Loucy (cell line): ENCODE measurements at regions not wholly inside any gene's neighbourhood (a gene's known extent, or its start where the extent isn't known, plus 50 kb on each side); places are given as distances from the start of the nearest gene placed in this dataset.

Source experiments
- H2AFZ ChIP-seq: fragments of 200-600 bp; sonication (generic); 2 replicates; pipeline ENCODE4 v1.6.0; 2016; ENCODE audit warnings: antibody characterized with exemption, mild to moderate bottlenecking, low read length, moderate library complexity
- H3F3A ChIP-seq: fragments of 200-600 bp; 2 replicates; pipeline ENCODE4 v1.6.0; 2016; ENCODE audit warnings: antibody characterized with exemption, low read depth, mild to moderate bottlenecking
- H3K27me3 ChIP-seq: fragments of 200-600 bp; sonication (generic); 2 replicates; pipeline ENCODE4 v1.6.1; 2014; ENCODE audit warnings: low read length, mild to moderate bottlenecking; ENCODE audit not compliant: insufficient read depth, poor library complexity, severe bottlenecking
- H3K36me3 ChIP-seq: fragments of 200-600 bp; sonication (generic); 2 replicates; pipeline ENCODE4 v1.6.1; 2016; ENCODE audit warnings: low read length; ENCODE audit not compliant: insufficient read depth
- H3K4me1 ChIP-seq: fragments of 200-600 bp; sonication (generic); 2 replicates; pipeline ENCODE4 v1.5.1; 2014; ENCODE audit warnings: low read length, mild to moderate bottlenecking; ENCODE audit not compliant: insufficient read depth, poor library complexity, severe bottlenecking
- H3K4me2 ChIP-seq: fragments of 200-600 bp; sonication (generic); 2 replicates; pipeline ENCODE4 v1.6.0; 2014; ENCODE audit warnings: antibody characterized with exemption, low read length, low read depth, mild to moderate bottlenecking; ENCODE audit not compliant: poor library complexity, severe bottlenecking
- H3K4me3 ChIP-seq: fragments of 200-600 bp; sonication (generic); 2 replicates; pipeline ENCODE4 v1.5.1; 2014; ENCODE audit warnings: low read length, mild to moderate bottlenecking, mixed read lengths; ENCODE audit not compliant: poor library complexity, severe bottlenecking
- H3K79me2 ChIP-seq: fragments of 200-600 bp; sonication (generic); 2 replicates; pipeline ENCODE4 v1.6.1; 2014; ENCODE audit warnings: low read length; ENCODE audit not compliant: insufficient read depth
- H3K9ac ChIP-seq: fragments of 200-600 bp; sonication (generic); 2 replicates; pipeline ENCODE4 v1.6.0; 2014; ENCODE audit warnings: mild to moderate bottlenecking, low read depth, low read length, moderate library complexity; ENCODE audit not compliant: poor library complexity, severe bottlenecking
- H3K9me2 ChIP-seq: fragments of 200-600 bp; sonication (generic); replicated peaks from 2 replicates; pipeline ENCODE4 v1.6.1; 2016; ENCODE audit warnings: low read depth, low read length, mixed read lengths
- H3K9me3 ChIP-seq: fragments of 200-600 bp; sonication (generic); 2 replicates; pipeline ENCODE4 v1.6.1; 2014; ENCODE audit warnings: mild to moderate bottlenecking, antibody characterized with exemption, low read length, low read depth; ENCODE audit not compliant: insufficient read depth
- H4K20me1 ChIP-seq: fragments of 200-600 bp; sonication (generic); 2 replicates; pipeline ENCODE4 v1.6.0; 2014; ENCODE audit warnings: antibody characterized with exemption, low read length, mild to moderate bottlenecking; ENCODE audit not compliant: insufficient read depth, poor library complexity, severe bottlenecking
- CTCF ChIP-seq: fragments of 200-600 bp; sonication (generic); conservative IDR thresholded peaks from 2 replicates; pipeline ENCODE4 v1.5.1; 2014; ENCODE audit warnings: mild to moderate bottlenecking, antibody characterized with exemption, low read length
- EZH2phosphoT487 ChIP-seq: fragments of 200-600 bp; IDR thresholded peaks from 2 replicates; pipeline ENCODE4 v1.6.1; 2018; ENCODE audit warnings: antibody characterized with exemption, mild to moderate bottlenecking, moderate library complexity, borderline replicate concordance

- no peaks in the 10 kb centered on the region for H3K36me3 ChIP-seq
- H3K4me1 ChIP-seq: no peaks in the 10 kb centered on the region
- H3K9ac ChIP-seq: no peak overlapping the region
- H3K9me2 ChIP-seq: no peaks in the 10 kb centered on the region
- no peaks in the 10 kb centered on the region for H3K79me2 ChIP-seq
- H3K4me2 ChIP-seq: no peak overlapping the region
- H3K4me3 ChIP-seq: no peak overlapping the region
- TF ChIP-seq CTCF: no peak
- no peak for TF ChIP-seq EZH2phosphoT487
- no peaks in the 10 kb centered on the region for H3K9me3 ChIP-seq
- H2AFZ ChIP-seq: no peak overlapping the region
- no peaks in the 10 kb centered on the region for H3F3A ChIP-seq
- H3K27me3 ChIP-seq: no peaks in the 10 kb centered on the region
- H4K20me1 ChIP-seq: no peaks in the 10 kb centered on the region
Measured at GRCh38 chr18:37967261-37967660, 401.7 kb upstream of the CELF4 start.

DNA sequence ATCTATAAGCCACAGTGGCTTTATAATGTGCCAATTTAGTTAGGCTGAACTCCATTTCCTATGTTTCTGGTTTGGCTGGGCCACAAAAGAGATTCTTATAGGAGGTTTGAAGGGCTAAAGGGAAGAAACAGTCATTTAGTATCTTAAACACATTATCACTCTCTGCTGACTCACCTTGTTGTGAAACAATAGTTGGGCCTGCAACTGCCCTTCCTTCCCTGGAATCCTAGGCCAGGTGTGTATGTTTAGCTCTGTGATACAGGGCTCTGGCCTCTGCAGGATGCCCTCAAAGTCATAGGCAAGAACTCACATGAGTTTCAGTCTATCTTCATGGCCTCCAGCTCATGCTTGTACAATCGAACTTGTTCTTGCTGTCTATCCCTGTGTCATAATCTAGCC, 400.0 kb upstream of the CELF4 start:
- H3K36me3 ChIP-seq: no peaks in the 10 kb centered on the region
- no peaks in the 10 kb centered on the region for H3K4me1 ChIP-seq
- TF ChIP-seq CTCF (no peak), EZH2phosphoT487 (no peak)
- no peak overlapping the region for H3K4me3 ChIP-seq
- H3K9ac ChIP-seq: no peak overlapping the region
- no peaks in the 10 kb centered on the region for H3K27me3 ChIP-seq
- no peaks in the 10 kb centered on the region for H3K9me3 ChIP-seq
- no peaks in the 10 kb centered on the region for H3K79me2 ChIP-seq
- no peak overlapping the region for H3K4me2 ChIP-seq
- H3F3A ChIP-seq: no peaks in the 10 kb centered on the region
- H2AFZ ChIP-seq: no peak overlapping the region
- no peaks in the 10 kb centered on the region for H4K20me1 ChIP-seq
- H3K9me2 ChIP-seq: no peaks in the 10 kb centered on the region

- no peaks in the 10 kb centered on the region for H3K4me1 ChIP-seq
- no peaks in the 10 kb centered on the region for H4K20me1 ChIP-seq
- no peak overlapping the region for H3K4me3 ChIP-seq
- no peak overlapping the region for H2AFZ ChIP-seq
- no peaks in the 10 kb centered on the region for H3K79me2 ChIP-seq
- no peak overlapping the region for H3K9ac ChIP-seq
- H3K9me2 ChIP-seq: no peaks in the 10 kb centered on the region
- TF ChIP-seq EZH2phosphoT487: no peak
- TF ChIP-seq CTCF: no peak
- no peaks in the 10 kb centered on the region for H3F3A ChIP-seq
- no peaks in the 10 kb centered on the region for H3K36me3 ChIP-seq
- no peak overlapping the region for H3K4me2 ChIP-seq
- no peaks in the 10 kb centered on the region for H3K9me3 ChIP-seq
- H3K27me3 ChIP-seq: no peaks in the 10 kb centered on the region
Measured at GRCh38 chr18:37964885-37965571, 399.4 kb upstream of the CELF4 start.
